HG02642 (cell line): ENCODE measurements at regions not wholly inside any gene's neighbourhood (a gene's known extent, or its start where the extent isn't known, plus 50 kb on each side); places are given as distances from the start of the nearest gene placed in this dataset.

Experiments used
- ATAC-seq: cut with Tn5 transposase; IDR thresholded peaks from one replicate; pipeline ENCODE4 v1.9.1; 2021; ENCODE audit warnings: mild to moderate bottlenecking; ENCODE audit not compliant: unreplicated experiment, poor library complexity

GRCh38 chr2:161077367-161078210 is 82.6 kb upstream of the TANK start:
- peak; percentile 91 for ATAC-seq

GRCh38 chr2:161078211-161078539 is 82.1 kb upstream of the TANK start:
- ATAC-seq = no peak

- ATAC-seq = no peak
These were observed 75.1 kb upstream of the TANK start for GRCh38 chr2:161085149-161085548.

GRCh38 chr2:161088658-161089350 is 71.4 kb upstream of the TANK start:
- ATAC-seq = peak; percentile 86

DNA sequence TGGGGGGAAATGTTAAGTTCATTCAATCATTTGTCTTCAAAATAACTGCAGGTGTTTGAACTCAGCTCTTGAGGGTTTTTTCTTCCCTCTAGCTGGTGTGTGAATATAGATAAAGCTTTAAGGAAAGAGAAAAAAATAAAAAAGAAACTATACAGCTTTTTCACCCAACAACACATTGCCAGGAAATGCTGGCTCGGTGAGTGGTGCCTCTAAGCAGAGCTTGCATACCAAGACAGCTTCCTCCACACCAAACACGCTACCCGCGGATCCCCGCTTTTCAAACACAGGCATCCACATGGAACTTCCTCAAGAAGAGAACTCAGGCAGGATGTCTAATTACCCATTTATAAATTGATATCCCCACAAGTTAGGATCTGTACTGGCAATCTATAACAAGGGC is 69.8 kb upstream of the TANK start:
- peak; percentile 55 for ATAC-seq

GRCh38 chr2:161095314-161095713 is 64.9 kb upstream of the TANK start:
- ATAC-seq = no peak

- ATAC-seq = no peak
These were observed 63.9 kb upstream of the TANK start for GRCh38 chr2:161096336-161096735.

GRCh38 chr2:161097157-161097556 is 63.1 kb upstream of the TANK start:
- ATAC-seq = no peak

GRCh38 chr2:161100211-161100895 is 59.9 kb upstream of the TANK start:
- ATAC-seq = no peak

DNA sequence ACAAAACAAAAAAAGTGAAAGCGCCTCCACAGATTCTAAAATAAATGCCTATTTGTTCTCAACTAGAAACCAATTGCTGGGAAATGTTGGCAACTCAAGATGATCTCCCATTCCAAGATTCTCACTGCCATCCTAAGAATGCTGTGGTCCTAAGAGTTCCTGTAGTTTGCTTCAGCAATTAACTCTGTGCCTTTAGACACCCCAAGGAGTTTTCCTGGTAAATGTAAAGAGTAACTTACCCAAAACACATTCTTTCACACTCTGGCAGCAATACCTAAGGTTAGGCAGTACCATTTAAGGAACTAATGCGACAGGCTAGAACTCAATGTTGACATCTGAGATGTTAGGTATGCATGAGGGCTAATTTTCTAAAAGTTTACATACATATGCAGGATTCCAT is 58.8 kb upstream of the TANK start:
- no peak for ATAC-seq

- ATAC-seq = no peak
These were observed 57.3 kb upstream of the TANK start for GRCh38 chr2:161102770-161103450.

- no peak for ATAC-seq
These were observed 56.8 kb upstream of the TANK start for GRCh38 chr2:161103451-161103831.

DNA sequence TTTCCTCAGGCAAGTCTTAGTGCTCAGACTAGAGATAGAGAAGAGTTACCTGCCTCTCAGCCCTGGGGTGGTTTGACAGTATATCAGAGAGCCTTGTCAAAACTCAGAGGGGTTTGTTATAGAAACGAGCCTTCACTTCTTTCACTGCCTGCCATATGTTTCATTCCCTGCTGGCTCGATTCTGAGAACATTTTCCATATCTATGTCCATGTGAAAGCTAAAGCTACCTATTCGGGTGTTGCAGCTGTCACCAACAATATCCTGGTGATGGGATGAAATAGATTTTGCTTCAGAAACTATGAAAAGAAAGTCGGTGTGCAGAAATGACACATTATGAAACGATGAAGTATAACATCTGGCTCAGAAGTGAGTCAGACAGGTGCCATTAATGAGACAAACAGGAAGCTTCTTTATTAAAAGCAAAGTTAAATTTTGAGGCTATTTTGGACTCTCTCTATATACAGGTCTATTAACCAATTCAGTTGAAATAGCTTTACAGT is 56.1 kb upstream of the TANK start:
- peak; percentile 92 for ATAC-seq

DNA sequence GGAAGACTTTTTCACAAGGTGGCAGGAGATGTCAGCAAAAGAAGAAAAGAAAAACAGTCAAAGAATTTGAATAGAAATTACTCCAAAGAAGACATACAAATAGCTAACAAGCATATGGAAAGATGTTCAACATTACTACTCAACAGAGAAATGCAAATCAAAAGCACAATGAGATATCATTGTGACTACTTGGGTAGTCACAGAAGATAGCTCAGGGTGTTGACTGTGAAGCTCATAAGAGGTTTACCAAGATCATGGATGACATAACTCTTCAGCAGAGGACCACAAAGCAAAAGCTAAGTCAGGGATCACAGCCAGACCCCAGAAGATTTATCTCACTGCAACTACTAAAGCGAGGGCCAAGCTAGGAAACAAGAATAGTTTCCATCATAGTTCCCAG is 53.0 kb upstream of the TANK start:
- no peak for ATAC-seq
